KMS-11 (cell line): ENCODE measurements at regions not wholly inside any gene's neighbourhood (a gene's known extent, or its start where the extent isn't known, plus 50 kb on each side); places are given as distances from the start of the nearest gene placed in this dataset.

ENCODE experiments used
- H2AFZ ChIP-seq: fragments of 200-600 bp; sonication (generic); 2 replicates; pipeline ENCODE4 v1.6.1; 2016; ENCODE audit warnings: antibody characterized with exemption, mixed run types, low read depth
- H3K27ac ChIP-seq: fragments of 200-600 bp; sonication (generic); 2 replicates; pipeline ENCODE4 v1.6.1; 2016; ENCODE audit warnings: mild to moderate bottlenecking, mixed run types
- H3K27me3 ChIP-seq: fragments of 200-600 bp; sonication (generic); 2 replicates; pipeline ENCODE4 v1.6.1; 2017; ENCODE audit warnings: mild to moderate bottlenecking, low read depth, mixed run types, moderate library complexity; ENCODE audit not compliant: insufficient read depth
- H3K36me3 ChIP-seq: fragments of 200-600 bp; sonication (generic); 2 replicates; pipeline ENCODE4 v1.6.1; 2017; ENCODE audit warnings: mild to moderate bottlenecking, mixed run types; ENCODE audit not compliant: insufficient read depth
- H3K4me1 ChIP-seq: fragments of 200-600 bp; sonication (generic); 2 replicates; pipeline ENCODE4 v1.6.1; 2016; ENCODE audit warnings: mild to moderate bottlenecking, low read depth, mixed run types; ENCODE audit not compliant: poor library complexity, severe bottlenecking
- H3K4me2 ChIP-seq: fragments of 200-600 bp; sonication (generic); 2 replicates; pipeline ENCODE4 v1.7.0; 2016; ENCODE audit warnings: mild to moderate bottlenecking, mixed run types
- H3K4me3 ChIP-seq: fragments of 200-600 bp; sonication (generic); IDR thresholded peaks from 2 replicates; pipeline ENCODE4 v1.6.1; 2017; ENCODE audit warnings: low read depth, low read length, mixed read lengths; ENCODE audit not compliant: insufficient read depth
- H3K79me2 ChIP-seq: fragments of 200-600 bp; sonication (generic); 2 replicates; pipeline ENCODE4 v1.6.1; 2016; ENCODE audit warnings: low read depth, mixed run types; ENCODE audit not compliant: insufficient read depth
- H3K9ac ChIP-seq: fragments of 200-600 bp; sonication (generic); 2 replicates; pipeline ENCODE4 v1.6.1; 2016; ENCODE audit warnings: mild to moderate bottlenecking, mixed run types
- H4K20me1 ChIP-seq: fragments of 200-600 bp; sonication (generic); 2 replicates; pipeline ENCODE4 v1.6.1; 2016; ENCODE audit warnings: mild to moderate bottlenecking, mixed run types; ENCODE audit not compliant: insufficient read depth
- TF ChIP-seq, protein P1 (sequence below): fragments of 200-600 bp; sonication (generic); conservative IDR thresholded peaks from 2 replicates; pipeline ENCODE4 v1.6.1; 2017; ENCODE audit warnings: low read depth, mild to moderate bottlenecking, antibody characterized with exemption, low read length, moderate library complexity, mixed read lengths

DNA sequence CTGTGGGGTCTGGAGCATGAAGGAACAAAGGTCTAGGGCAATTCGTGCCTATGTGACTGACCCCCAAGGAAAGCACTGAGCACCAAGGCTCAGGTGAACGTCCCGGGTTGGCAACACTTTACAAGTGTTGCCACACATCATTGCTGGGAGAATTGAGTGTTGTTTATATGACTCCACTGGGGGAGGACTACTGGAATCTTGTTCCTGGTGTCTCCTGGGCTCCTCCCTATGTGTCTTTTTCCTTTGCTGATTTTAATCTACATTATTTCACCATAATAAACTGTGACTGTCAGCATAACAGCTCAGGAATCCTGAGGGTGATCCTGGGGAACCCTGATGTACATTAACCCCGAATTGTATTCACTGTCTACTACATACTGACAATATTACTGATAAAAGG lies 207.7 kb upstream of the BMP2 start:
- Histone ChIP-seq H3K4me3 (no peak overlapping the region), H3K4me1 (no peaks in the 10 kb centered on the region), H3K9ac (no peak overlapping the region), H3K36me3 (no peaks in the 10 kb centered on the region), H3K79me2 (no peaks in the 10 kb centered on the region), H2AFZ (no peak overlapping the region), H3K27me3 (no peaks in the 10 kb centered on the region), H3K27ac (no peak overlapping the region), H4K20me1 (no peaks in the 10 kb centered on the region), H3K4me2 (no peak overlapping the region)
- TF ChIP-seq, protein P1, sequence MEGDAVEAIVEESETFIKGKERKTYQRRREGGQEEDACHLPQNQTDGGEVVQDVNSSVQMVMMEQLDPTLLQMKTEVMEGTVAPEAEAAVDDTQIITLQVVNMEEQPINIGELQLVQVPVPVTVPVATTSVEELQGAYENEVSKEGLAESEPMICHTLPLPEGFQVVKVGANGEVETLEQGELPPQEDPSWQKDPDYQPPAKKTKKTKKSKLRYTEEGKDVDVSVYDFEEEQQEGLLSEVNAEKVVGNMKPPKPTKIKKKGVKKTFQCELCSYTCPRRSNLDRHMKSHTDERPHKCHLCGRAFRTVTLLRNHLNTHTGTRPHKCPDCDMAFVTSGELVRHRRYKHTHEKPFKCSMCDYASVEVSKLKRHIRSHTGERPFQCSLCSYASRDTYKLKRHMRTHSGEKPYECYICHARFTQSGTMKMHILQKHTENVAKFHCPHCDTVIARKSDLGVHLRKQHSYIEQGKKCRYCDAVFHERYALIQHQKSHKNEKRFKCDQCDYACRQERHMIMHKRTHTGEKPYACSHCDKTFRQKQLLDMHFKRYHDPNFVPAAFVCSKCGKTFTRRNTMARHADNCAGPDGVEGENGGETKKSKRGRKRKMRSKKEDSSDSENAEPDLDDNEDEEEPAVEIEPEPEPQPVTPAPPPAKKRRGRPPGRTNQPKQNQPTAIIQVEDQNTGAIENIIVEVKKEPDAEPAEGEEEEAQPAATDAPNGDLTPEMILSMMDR = no peak

DNA sequence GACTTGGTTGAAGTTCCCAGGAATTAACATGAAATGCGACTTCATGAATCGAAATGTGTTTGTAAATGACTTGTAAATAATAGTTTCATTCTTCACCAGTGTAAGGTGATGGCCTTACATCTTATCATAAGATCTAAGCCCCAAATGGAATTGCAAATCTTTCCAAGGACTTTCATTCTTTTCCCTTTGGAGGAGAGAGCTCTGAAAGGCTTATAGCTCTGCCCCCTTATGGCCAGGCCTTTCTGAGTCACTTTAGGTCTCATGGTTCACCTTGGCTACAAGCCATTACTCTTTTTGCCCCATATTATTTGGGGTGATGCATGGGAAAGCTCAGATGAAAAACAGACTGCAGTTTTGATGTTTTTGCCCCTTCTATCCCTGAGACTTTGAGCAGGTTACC lies 209.1 kb upstream of the BMP2 start:
- no peaks in the 10 kb centered on the region for H3K79me2 ChIP-seq
- H3K27me3 ChIP-seq = no peaks in the 10 kb centered on the region
- no peak overlapping the region for H3K4me3 ChIP-seq
- TF ChIP-seq, protein P1 = no peak
- no peaks in the 10 kb centered on the region for H3K4me1 ChIP-seq
- H3K27ac ChIP-seq = no peak overlapping the region
- H2AFZ ChIP-seq = no peak overlapping the region
- H4K20me1 ChIP-seq = no peaks in the 10 kb centered on the region
- no peaks in the 10 kb centered on the region for H3K36me3 ChIP-seq
- no peak overlapping the region for H3K9ac ChIP-seq
- no peak overlapping the region for H3K4me2 ChIP-seq

DNA sequence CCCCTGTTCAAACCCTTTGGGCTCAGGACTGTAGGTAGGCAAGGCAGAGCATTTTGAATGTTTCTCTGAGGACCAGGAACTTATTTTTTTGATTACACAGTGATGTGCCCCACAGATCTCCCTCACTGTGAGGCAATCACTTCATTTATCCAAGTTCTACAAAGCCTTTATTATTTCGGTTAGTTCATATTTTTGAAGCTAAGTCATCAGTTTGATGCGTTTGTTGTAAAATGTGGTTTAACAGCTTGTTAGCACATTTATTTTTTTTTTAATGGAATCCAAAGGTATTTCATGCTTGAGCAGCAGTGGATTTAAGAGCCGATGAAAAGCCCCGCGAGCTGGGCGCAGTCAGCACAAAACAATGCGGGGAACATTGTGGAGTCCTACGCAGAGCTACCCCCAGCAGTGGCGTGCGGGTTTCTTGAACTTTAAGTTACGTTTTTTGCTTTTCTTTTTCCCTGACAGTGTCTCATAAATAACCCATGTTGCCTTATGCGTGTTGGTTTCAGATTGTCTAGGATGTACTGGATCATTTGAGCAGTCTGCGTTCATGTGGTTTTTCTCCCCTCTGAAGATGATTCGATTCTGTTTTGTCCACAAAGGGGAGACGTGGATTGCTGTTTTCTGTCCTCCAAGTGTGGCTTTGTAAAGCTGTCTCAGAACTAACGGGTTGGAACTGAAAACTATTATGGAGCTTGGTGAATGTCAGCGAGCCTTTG lies 233.6 kb upstream of the BMP2 start:
- no peak overlapping the region for H2AFZ ChIP-seq
- no peaks in the 10 kb centered on the region for H3K36me3 ChIP-seq
- no peaks in the 10 kb centered on the region for H3K27me3 ChIP-seq
- H3K79me2 ChIP-seq = no peaks in the 10 kb centered on the region
- H3K4me1 ChIP-seq = no peaks in the 10 kb centered on the region
- no peak overlapping the region for H3K4me2 ChIP-seq
- no peaks in the 10 kb centered on the region for H4K20me1 ChIP-seq
- no peak overlapping the region for H3K4me3 ChIP-seq
- TF ChIP-seq, protein P1 = no peak
- no peak overlapping the region for H3K9ac ChIP-seq
- no peak overlapping the region for H3K27ac ChIP-seq

DNA sequence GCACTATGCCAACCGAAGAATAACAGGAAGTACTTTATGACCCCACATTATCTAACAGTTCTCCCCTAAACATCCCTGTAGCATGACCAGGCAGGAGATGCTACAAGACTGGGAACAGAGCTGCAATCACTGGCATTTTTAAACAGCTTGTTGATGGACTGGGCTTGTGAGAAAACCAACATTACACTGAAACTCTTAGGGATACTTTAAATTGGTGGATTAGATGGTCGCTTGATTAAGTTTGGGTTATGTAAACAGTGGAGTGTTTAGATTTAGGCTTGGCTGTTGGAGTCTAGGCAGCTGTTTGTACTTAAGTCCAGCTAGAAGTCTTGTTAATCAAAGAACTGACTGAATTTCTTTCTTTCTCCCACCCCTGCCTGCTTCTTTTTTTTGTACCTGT lies 234.1 kb upstream of the BMP2 start:
- Histone ChIP-seq H3K27me3 (no peaks in the 10 kb centered on the region), H3K4me1 (no peaks in the 10 kb centered on the region), H3K4me3 (no peak overlapping the region), H3K4me2 (no peak overlapping the region), H3K36me3 (no peaks in the 10 kb centered on the region), H4K20me1 (no peaks in the 10 kb centered on the region), H3K27ac (no peak overlapping the region), H3K79me2 (no peaks in the 10 kb centered on the region), H3K9ac (no peak overlapping the region), H2AFZ (no peak overlapping the region)
- TF ChIP-seq, protein P1 = no peak
